ENCODE measurements at regions not wholly inside any gene's neighbourhood (a gene's known extent, or its start where the extent isn't known, plus 50 kb on each side); places are given as distances from the start of the nearest gene placed in this dataset.
A peak's percentile ranks its signal among the peaks of the same experiment; 100 is the strongest.
"Not testable (repeated sequence)": the region's sequence is repeated elsewhere in the genome, so short reads cannot be mapped to it uniquely, and the experiment has no call there.

GRCh38 chr1:120558303-120559060 lies 143.6 kb downstream of the NBPF8 start:
- not testable (repeated sequence) for H3K9me3 ChIP-seq, H3K27me3 ChIP-seq, H3K36me3 ChIP-seq, H3K4me1 ChIP-seq
- no CpG with 5 or more reads among the region's 72 CpGs for WGBS
- peak in 1 of 2 donors; percentile 35 for TF ChIP-seq POLR2A (IDR thresholded peaks at IDR 0.05)
- H3K4me3 ChIP-seq: peak overlapping the region; percentile 52
- peak overlapping the region; percentile 56 for H3K27ac ChIP-seq
- DNase-seq (ENCODE audit: low spot score in 2 of 2): peak; percentile 76 to 83

GRCh38 chr1:120561767-120562166 lies 146.9 kb downstream of the NBPF8 start:
- H3K4me3 ChIP-seq; H3K27ac ChIP-seq; DNase-seq (ENCODE audit: low spot score in 2 of 2); H3K9me3 ChIP-seq; H3K27me3 ChIP-seq; H3K4me1 ChIP-seq; H3K36me3 ChIP-seq: not testable (repeated sequence)
- 67% methylated on average over 3 of the region's 3 CpGs for WGBS

- not testable (repeated sequence) for DNase-seq (ENCODE audit: low spot score in 2 of 2); H3K27ac ChIP-seq; H3K36me3 ChIP-seq; H3K27me3 ChIP-seq; H3K9me3 ChIP-seq; H3K4me3 ChIP-seq; H3K4me1 ChIP-seq
- no CpG with 5 or more reads among the region's 1 CpG for WGBS
These were observed 150.6 kb downstream of the NBPF8 start for GRCh38 chr1:120565396-120565795.

GRCh38 chr1:120567620-120568019 lies 152.8 kb downstream of the NBPF8 start:
- H3K4me1 ChIP-seq; H3K27me3 ChIP-seq; H3K4me3 ChIP-seq; DNase-seq (ENCODE audit: low spot score in 2 of 2); H3K9me3 ChIP-seq; H3K27ac ChIP-seq; H3K36me3 ChIP-seq: not testable (repeated sequence)
- no CpG with 5 or more reads among the region's 3 CpGs for WGBS

GRCh38 chr1:120575201-120575600 lies 148.5 kb upstream of the NBPF26 start:
- H3K4me3 ChIP-seq; DNase-seq (ENCODE audit: low spot score in 2 of 2); H3K36me3 ChIP-seq; H3K27me3 ChIP-seq; H3K27ac ChIP-seq; H3K4me1 ChIP-seq; H3K9me3 ChIP-seq: not testable (repeated sequence)
- no CpG with 5 or more reads among the region's 1 CpG for WGBS

GRCh38 chr1:120582135-120582534 lies 141.6 kb upstream of the NBPF26 start:
- not testable (repeated sequence) for H3K4me1 ChIP-seq; DNase-seq (ENCODE audit: low spot score in 2 of 2); H3K27me3 ChIP-seq; H3K27ac ChIP-seq; H3K4me3 ChIP-seq; H3K36me3 ChIP-seq; H3K9me3 ChIP-seq
- WGBS: no CpG with 5 or more reads among the region's 1 CpG

- H3K4me1 ChIP-seq; H3K9me3 ChIP-seq; DNase-seq (ENCODE audit: low spot score in 2 of 2); H3K27me3 ChIP-seq; H3K27ac ChIP-seq; H3K36me3 ChIP-seq; H3K4me3 ChIP-seq: not testable (repeated sequence)
- WGBS: no CpG with 5 or more reads among the region's 2 CpGs
These were observed 137.7 kb upstream of the NBPF26 start for GRCh38 chr1:120586053-120586452.

- not testable (repeated sequence) for H3K4me1 ChIP-seq; H3K27me3 ChIP-seq; H3K27ac ChIP-seq; H3K9me3 ChIP-seq; DNase-seq (ENCODE audit: low spot score in 2 of 2); H3K36me3 ChIP-seq; H3K4me3 ChIP-seq
- no CpG with 5 or more reads among the region's 1 CpG for WGBS
These were observed 134.9 kb upstream of the NBPF26 start for GRCh38 chr1:120588811-120589210.

GRCh38 chr1:120591774-120592173 lies 132.0 kb upstream of the NBPF26 start:
- not testable (repeated sequence) for H3K4me1 ChIP-seq; DNase-seq (ENCODE audit: low spot score in 2 of 2); H3K27ac ChIP-seq; H3K9me3 ChIP-seq; H3K27me3 ChIP-seq; H3K4me3 ChIP-seq; H3K36me3 ChIP-seq
- WGBS: 78% methylated on average over 3 of the region's 4 CpGs

- not testable (repeated sequence) for H3K27me3 ChIP-seq; H3K27ac ChIP-seq; H3K4me1 ChIP-seq; H3K36me3 ChIP-seq; H3K9me3 ChIP-seq; H3K4me3 ChIP-seq; DNase-seq (ENCODE audit: low spot score in 2 of 2)
- no CpG with 5 or more reads among the region's 3 CpGs for WGBS
These were observed 130.8 kb upstream of the NBPF26 start for GRCh38 chr1:120592943-120593342.

- not testable (repeated sequence) for H3K4me3 ChIP-seq; H3K36me3 ChIP-seq; H3K9me3 ChIP-seq; H3K4me1 ChIP-seq; H3K27ac ChIP-seq; DNase-seq (ENCODE audit: low spot score in 2 of 2); H3K27me3 ChIP-seq
- WGBS: no CpG with 5 or more reads among the region's 2 CpGs
These were observed 130.1 kb upstream of the NBPF26 start for GRCh38 chr1:120593648-120594047.

- H3K27me3 ChIP-seq; H3K4me1 ChIP-seq; DNase-seq (ENCODE audit: low spot score in 2 of 2); H3K27ac ChIP-seq; H3K9me3 ChIP-seq; H3K4me3 ChIP-seq; H3K36me3 ChIP-seq: not testable (repeated sequence)
- WGBS: 82% methylated on average over 2 of the region's 4 CpGs
These were observed 125.3 kb upstream of the NBPF26 start for GRCh38 chr1:120598331-120598951.

GRCh38 chr1:120599511-120599910 lies 124.2 kb upstream of the NBPF26 start:
- not testable (repeated sequence) for DNase-seq (ENCODE audit: low spot score in 2 of 2); H3K4me3 ChIP-seq
- no CpG with 5 or more reads among the region's 3 CpGs for WGBS

GRCh38 chr1:120600442-120601041 lies 123.2 kb upstream of the NBPF26 start:
- no CpG with 5 or more reads among the region's 3 CpGs for WGBS
- not testable (repeated sequence) for H3K4me3 ChIP-seq; DNase-seq (ENCODE audit: low spot score in 2 of 2); H3K4me1 ChIP-seq; H3K9me3 ChIP-seq; H3K27ac ChIP-seq; H3K27me3 ChIP-seq; H3K36me3 ChIP-seq

More at GRCh38 chr1:120599511-120599910, 124.2 kb upstream of the NBPF26 start:
- H3K9me3 ChIP-seq, H3K36me3 ChIP-seq, H3K27me3 ChIP-seq, H3K27ac ChIP-seq, H3K4me1 ChIP-seq: not testable (repeated sequence)

All from suprapubic skin (tissue), 4 donors.